Left lobe of liver (tissue), 2 donors: ENCODE measurements at regions not wholly inside any gene's neighbourhood (a gene's known extent, or its start where the extent isn't known, plus 50 kb on each side); places are given as distances from the start of the nearest gene placed in this dataset.
"Not testable (repeated sequence)": the region's sequence is repeated elsewhere in the genome, so short reads cannot be mapped to it uniquely, and the experiment has no call there.

Experiments
- ATAC-seq: fragments of 200-7000 bp; cut with Tn5 transposase; one replicate; pipeline ENCODE4 v1.9.1; 2020; ENCODE audit warnings: mild to moderate bottlenecking, moderate library complexity
- DNase-seq: peaks from one replicate; pipeline ENCODE4 v3.0.0-alpha.2; 2020; ENCODE audit warnings: low spot score
- donor health status: DM: no; HTN: no; CAD: no; lungs with moderate emphysema.
- donor health status: DM: no; HTN: yes; CAD: no.

DNA sequence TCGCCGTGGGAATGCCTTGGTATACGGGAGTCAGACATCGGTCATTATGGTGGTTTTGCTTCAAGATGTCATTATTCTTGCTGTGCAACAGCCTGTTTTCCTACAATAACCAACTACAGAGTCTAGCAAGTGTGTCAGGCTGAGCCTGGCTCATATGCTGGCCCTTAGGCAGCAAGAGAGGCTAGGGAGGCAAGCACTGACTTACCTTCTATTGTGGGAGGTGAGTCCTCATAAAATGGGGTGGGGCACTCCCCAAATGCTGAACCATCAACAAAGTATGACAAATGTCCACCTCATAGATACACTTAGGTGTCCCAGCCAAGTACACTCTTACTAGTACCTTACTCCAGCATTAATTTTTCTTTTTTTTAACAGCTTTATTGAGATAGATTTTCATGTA, 77.0 kb upstream of the ATL2 start:
- ATAC-seq (no peak), DNase-seq (no peak)

DNA sequence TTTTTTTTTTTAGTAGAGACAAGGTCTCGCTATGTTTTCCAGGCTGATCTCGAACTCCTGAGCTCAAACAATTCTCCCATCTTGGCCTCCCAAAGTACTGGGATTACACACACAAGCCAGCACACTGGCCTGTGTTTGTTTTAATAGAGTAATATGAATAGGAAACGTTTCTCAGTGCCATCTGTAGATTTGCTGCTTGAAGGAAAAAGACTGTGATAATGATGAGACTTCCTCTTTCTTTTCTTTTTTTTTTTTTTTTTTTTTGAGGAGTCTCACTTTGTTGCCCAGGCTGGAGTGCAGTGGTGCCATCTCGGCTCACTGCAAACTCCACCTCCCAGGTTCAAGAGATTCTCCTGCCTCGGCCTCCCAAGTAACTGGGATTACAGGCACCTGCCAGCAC, 74.7 kb upstream of the ATL2 start:
- ATAC-seq, DNase-seq: not testable (repeated sequence)

DNA sequence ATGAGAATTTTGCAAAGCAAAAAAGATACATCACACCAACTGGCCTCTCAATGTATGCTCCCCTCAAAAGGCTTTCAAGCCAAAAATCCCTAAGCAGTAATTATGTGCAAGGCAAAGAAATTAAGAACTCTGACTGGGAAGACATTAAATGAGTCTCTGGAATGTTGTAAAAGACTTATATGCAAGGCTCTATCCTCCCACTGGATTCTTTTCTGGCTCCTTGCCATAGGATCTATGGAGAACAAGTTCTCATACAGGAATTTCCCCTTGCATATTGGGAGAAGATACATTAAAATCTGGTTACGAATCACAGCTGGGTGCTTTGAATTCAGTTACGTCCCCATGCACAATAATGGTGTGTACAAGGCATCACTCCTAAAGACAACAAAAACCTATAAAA, 73.4 kb upstream of the ATL2 start:
- DNase-seq = no peak
- ATAC-seq = no peak

GRCh38 chr2:38448692-38449410, 71.8 kb upstream of the ATL2 start:
- DNase-seq (no peak), ATAC-seq (no peak)

DNA sequence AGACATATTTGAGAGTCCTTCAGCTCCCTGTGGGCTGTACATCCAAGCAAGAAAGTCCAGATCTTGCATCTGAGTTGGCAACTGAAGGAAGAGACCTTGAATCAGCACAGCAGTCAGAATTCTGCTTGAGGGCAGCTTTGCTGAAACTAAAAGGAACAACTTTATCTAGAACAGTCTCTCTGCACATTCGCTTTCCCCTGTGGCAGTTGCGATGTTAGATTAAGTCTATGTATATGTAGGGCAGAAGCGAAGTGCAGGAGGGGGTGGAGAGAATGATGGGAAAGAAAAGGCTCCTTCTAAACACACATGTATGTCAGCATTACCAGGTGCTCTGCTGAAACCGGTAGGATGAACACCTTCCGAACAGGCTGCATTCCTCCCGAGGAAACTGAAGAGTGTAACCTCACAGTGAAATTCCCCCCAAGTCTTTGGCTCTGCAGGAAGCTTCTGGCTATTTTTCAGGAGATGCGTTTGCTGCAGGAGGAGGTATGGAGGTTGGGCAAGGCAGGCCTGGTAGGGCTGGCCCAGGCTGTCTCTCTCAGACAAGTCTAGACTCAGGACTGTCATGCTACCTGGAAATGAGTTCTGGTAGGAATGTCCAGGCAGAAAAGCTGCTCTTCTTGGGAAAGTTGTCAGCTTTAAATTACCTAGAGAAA, 70.0 kb upstream of the ATL2 start:
- no peak for ATAC-seq

GRCh38 chr2:38446418-38446817, 69.3 kb upstream of the ATL2 start:
- peak; percentile 95 for ATAC-seq

More for the DNA sequence above, 70.0 kb upstream of the ATL2 start:
- DNase-seq = no peak

DNA sequence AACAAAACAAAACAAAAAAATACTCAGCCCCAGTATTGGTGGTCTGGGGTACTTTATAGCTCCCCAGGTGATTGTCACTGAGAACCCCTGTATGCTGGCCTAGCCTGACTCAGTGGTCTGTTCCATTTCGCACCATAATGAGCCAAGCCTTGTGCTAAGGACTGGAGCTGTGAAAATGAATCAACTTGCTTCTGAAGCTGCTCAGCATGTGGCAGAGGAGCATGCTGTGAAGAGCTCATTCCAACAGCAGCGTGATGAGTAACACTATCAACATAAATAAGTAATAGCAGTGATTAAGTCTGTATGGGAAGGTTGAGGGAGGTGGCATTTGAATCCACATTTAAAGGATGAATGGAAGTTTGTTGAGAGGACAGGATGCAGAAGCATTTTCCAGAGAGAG, 67.2 kb upstream of the ATL2 start:
- ATAC-seq = no peak
- no peak for DNase-seq

More at GRCh38 chr2:38446418-38446817, 69.3 kb upstream of the ATL2 start:
- no peak for DNase-seq

- ATAC-seq (no peak), DNase-seq (no peak)
Measured at GRCh38 chr2:38442643-38443541, 65.8 kb upstream of the ATL2 start.

DNA sequence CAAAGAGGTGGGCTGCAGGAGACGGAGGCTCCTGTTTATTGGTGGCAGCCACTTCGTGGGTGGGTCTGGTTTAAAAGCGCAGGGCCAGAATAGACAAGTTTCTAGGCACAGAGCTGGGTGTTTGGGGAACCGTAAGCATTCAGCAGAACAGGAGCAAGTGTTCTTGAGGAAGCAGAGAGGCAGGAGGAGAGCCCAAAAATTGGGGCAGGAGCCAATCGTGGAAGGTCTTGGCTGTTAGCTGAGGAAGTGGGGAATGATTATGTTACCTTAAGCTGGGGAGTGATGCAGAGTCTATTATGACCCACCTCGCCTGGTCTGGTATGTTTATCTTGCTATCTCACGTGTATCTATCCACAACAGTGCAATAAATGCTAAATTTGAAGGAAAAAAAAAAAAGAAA, 64.3 kb upstream of the ATL2 start:
- DNase-seq (no peak), ATAC-seq (no peak)

DNA sequence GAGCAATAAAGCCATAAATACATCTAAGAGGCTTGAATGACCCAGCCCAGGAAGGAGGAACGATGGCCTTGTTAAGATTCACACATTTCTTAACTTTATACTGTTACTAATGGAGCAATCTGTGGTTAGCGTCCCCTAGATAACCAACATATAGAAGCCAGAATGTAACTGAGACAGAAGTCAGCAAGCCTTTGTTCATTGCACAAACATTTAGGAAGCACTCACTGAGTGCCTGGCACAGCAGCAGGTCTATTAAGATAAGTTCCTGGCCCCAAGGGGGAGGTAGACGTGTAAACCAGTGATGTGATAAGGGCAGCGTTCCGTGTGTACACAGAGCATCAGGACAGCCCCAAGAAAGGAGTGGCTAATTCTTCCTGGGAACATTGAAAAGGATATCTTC, 63.6 kb upstream of the ATL2 start:
- no peak for DNase-seq
- no peak for ATAC-seq

DNA sequence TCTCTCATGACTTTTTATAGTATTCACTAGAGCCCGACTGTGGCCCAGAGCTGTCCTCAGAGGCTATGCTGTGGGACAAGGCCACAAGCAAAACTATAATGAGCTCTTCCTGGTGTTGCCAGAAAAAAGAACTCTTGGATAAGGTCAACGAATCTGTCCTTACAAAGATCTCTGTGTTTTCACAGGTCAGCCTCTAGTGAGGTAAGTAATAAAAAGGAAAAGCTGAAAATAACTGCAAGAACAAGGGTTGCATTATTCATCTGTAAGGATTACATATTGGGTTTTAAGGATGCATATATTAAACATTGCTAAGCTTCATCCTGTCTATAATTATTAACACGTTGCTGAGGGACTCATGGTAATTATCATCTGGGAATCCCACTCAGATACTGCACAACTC, 62.8 kb upstream of the ATL2 start:
- no peak for DNase-seq
- no peak for ATAC-seq

DNA sequence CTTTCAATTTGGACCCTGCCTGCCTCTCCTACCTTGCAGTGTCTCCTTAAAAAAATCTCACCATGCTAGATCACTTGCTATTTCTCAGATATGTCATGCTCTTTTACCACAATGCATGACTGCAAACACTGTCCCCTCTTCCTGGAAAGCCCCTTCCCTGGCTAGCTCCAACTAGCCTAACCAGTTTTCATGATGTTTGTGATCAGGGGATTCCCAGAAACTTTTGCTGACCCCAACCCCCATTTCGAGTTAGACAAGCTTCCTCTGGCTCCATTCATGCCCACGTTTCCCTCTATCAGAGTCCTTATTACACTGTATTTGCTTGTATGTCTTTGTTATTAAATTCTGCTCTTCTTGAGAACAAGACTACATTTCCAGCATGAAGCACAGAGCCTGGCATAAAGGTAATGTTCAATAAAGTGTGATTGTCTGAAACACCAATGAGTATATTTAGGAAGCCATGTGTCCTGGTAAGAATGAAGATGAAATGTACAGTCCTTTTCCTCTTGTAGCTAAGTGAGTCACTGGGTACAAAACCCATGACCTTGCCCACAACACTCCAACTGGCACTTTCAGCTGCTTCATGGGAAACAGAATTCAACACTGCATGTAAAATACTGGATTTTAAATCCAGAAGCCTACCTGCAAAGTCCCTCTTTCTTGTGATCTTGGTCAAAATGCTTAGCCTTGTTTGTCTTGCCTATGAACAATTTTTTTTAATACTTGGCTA, 62.0 kb upstream of the ATL2 start:
- no peak for DNase-seq
- no peak for ATAC-seq

DNA sequence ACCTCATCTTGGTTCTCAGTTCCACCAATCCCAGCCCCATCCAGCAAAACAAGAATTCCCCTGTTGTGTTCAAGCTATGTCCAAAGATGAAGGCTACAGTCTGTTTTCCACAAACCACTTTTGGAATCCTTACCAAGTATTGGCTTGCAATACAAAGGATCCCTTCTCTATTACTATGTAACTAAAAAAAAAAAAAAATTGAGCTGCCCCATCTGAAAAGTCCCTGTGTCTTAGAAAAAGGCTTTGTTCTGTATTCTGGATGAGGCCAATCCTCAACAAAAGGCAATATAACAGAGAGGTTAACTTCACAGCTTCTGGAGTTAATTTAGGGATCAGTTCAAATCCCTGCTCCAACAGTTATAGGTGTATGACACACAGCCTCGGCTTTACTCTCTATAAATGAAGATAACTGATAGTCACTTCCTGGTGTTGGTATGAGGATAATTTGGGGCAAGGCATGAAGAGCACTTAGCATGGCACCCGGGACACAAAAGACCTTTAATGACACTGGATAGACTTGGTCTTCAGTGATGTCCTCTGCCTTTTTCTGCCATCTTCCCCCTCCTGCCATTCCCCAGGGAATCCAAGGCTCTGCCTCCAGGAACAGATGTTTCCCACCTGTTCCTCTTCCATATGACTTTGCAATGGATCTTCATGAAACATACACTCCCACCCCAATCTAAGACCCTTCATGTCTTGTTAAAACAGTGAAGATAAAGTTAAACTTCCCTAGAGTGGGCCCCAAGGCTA, 61.2 kb upstream of the ATL2 start:
- no peak for ATAC-seq
- DNase-seq = no peak

DNA sequence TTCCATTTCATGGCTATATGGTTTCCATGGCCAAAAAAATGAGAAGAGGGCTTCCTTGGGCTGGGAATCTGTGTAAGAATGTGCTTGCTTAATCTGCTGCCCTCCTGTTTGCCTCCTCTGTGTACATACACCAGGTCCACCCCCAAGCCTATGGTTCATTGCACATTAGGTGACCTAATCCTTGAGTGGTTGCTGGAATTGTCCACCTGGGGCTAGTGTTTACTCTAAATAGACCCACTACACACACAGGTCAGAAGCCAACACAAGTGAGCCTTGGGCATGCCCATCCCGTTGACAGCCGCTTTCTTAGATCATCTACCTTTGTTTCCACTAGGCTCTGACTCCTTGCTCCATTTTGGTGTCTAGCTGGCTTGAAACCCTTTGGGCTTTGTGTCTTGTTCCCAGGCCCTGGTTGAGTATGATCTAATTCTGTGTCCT, 59.2 kb upstream of the ATL2 start:
- DNase-seq = no peak
- ATAC-seq = no peak

DNA sequence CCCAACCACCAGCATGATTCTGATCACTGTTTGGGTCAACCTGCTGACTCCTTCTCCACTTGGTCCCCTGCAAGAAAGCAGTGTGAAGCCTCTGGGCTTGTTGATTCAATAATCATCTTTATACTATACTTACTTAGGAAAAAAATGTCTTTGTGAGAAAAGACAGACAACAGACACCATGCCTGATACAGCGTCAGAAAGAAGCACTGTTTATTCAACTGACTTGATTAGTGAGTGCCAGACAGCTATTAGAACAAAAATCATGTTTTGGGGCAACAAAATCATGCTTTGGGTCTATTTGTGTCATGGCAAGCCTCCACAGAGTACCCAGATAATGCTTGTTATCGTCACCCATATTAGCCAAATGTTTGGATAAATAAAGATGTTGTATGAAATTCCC, 58.7 kb upstream of the ATL2 start:
- DNase-seq (no peak), ATAC-seq (no peak)

DNA sequence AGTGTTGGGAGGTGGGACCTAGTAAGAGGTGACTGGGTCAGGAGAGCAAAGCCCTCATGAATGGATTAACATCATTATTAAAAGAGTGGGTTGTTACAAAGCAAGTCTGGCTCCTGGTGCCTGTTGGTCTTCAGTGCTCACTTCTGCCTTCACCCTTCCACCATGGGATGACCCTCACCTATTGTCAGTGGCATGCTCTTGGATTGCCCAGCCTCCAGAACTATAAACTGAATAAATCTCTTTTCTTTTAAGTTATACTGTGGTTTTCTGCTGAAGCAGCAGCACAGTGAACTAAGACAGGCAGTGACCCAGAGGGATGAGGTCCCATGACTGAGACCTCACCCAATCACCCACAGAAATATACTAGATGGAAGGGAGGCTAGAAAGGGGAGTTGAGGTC, 57.5 kb upstream of the ATL2 start:
- no peak for DNase-seq
- ATAC-seq = no peak

DNA sequence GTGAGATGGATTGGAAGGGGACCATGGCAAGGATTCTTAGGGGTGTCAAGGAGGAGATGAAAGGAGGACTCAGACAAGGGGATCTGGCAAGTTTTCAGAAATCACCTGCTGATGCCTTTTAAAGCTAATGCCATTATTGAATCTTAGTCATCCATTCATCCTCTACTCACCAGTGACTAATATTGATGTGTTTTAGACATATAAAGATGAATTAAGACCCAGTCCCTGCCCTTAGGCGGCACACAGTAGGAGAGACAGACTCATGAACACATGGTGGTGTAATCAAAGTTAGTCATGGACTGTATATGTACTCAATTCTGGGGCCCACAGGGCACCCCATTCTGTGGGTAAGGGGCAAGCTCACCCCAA, 56.5 kb upstream of the ATL2 start:
- DNase-seq (no peak), ATAC-seq (no peak)

GRCh38 chr2:38432820-38433606, 55.9 kb upstream of the ATL2 start:
- DNase-seq = peak; percentile 91
- peak; percentile 94 for ATAC-seq

DNA sequence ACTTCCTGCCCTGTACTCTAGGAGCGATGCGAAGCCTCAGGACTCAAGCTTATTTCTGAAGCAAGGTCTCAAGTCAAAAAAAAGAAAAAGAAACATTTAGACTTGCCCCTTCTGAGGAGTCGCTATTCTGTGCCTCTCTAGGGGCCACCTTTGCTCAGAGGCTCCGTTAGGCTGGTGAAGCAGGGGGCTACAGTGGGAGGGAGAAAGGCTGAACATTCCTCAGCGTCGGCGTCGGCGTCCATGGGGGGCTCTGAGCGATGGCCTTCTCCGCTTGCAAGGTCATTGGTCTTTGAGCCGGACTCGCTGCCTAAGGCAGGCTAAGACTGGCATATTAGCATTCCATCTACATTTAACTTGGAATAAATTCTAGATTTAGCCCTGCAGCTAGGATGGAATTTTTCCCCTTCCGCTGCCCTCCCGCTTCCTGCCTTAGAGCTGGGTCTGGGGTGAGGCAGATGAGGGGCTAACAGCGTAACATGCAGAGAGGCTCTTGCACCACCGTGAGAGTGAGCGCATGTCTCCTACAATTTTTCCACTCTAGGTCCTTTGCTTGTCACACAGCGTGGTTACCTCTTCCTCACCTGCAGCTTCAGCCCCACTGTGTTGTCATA, 53.6 kb upstream of the ATL2 start:
- no peak for ATAC-seq
- no peak for DNase-seq
